Neural cell (in vitro differentiated cells): ENCODE measurements at regions not wholly inside any gene's neighbourhood (a gene's known extent, or its start where the extent isn't known, plus 50 kb on each side); places are given as distances from the start of the nearest gene placed in this dataset.

Experiments used
- CTCF ChIP-seq: fragments of 450-650 bp; IDR thresholded peaks from 2 replicates; pipeline ENCODE4 v1.5.1; 2014; ENCODE audit warnings: antibody characterized with exemption, mild to moderate bottlenecking, moderate library complexity; ENCODE audit not compliant: poor library complexity, severe bottlenecking
- EP300 ChIP-seq: fragments of 450-650 bp; conservative IDR thresholded peaks from 2 replicates; pipeline ENCODE4 v1.6.1; 2014; ENCODE audit warnings: antibody characterized with exemption, mild to moderate bottlenecking, moderate library complexity; ENCODE audit not compliant: poor library complexity, severe bottlenecking
- EZH2 ChIP-seq: fragments of 200-600, 300-800 bp; shearing (Covaris generic), sonication (generic); IDR thresholded peaks from 2 replicates; pipeline ENCODE4 v1.6.1; 2014; ENCODE audit warnings: antibody characterized with exemption, low read length, borderline replicate concordance, mild to moderate bottlenecking; ENCODE audit not compliant: insufficient read depth, poor library complexity, severe bottlenecking
- MXI1 ChIP-seq: fragments of 450-650 bp; conservative IDR thresholded peaks from 2 replicates; pipeline ENCODE4 v1.6.1; 2014; ENCODE audit warnings: antibody characterized with exemption, mild to moderate bottlenecking; ENCODE audit not compliant: poor library complexity, severe bottlenecking
- POLR2AphosphoS5 ChIP-seq: IDR thresholded peaks from 2 replicates; pipeline ENCODE4 v1.6.1; 2012
- REST ChIP-seq: IDR thresholded peaks from 2 replicates; pipeline ENCODE4 v1.6.1; 2012; ENCODE audit warnings: borderline replicate concordance
- SMC3 ChIP-seq: fragments of 450-650 bp; conservative IDR thresholded peaks from 2 replicates; pipeline ENCODE4 v1.6.1; 2014; ENCODE audit warnings: antibody characterized with exemption, mild to moderate bottlenecking, moderate library complexity; ENCODE audit not compliant: poor library complexity
- TAF1 ChIP-seq: IDR thresholded peaks from 2 replicates; pipeline ENCODE4 v1.6.1; 2012; ENCODE audit warnings: low read depth

GRCh38 chr5:107165296-107165695, 505.4 kb downstream of the EFNA5 start:
- TF ChIP-seq CTCF (no peak), EZH2 (no peak), TAF1 (no peak), EP300 (no peak), SMC3 (no peak), POLR2AphosphoS5 (no peak), MXI1 (no peak), REST (no peak)
